GM12873 (cell line): ENCODE measurements at regions not wholly inside any gene's neighbourhood (a gene's known extent, or its start where the extent isn't known, plus 50 kb on each side); places are given as distances from the start of the nearest gene placed in this dataset.

Experiments used
- CTCF ChIP-seq: IDR thresholded peaks from 2 replicates; pipeline ENCODE4 v1.5.1; 2012; ENCODE audit warnings: low read depth, mild to moderate bottlenecking, moderate library complexity, low read length, control low read depth; ENCODE audit not compliant: insufficient read depth; ENCODE audit errors: missing control alignments

- no peak for TF ChIP-seq CTCF
Observed at GRCh38 chr18:66838340-66838987, 234.6 kb upstream of the CDH19 start.

GRCh38 chr18:66833646-66834045 lies 229.8 kb upstream of the CDH19 start:
- no peak for TF ChIP-seq CTCF

- no peak for TF ChIP-seq CTCF
Observed at GRCh38 chr18:66826211-66826610, 222.3 kb upstream of the CDH19 start.

- no peak for TF ChIP-seq CTCF
Observed at GRCh38 chr18:66825347-66825746, 221.5 kb upstream of the CDH19 start.

GRCh38 chr18:66819235-66819634 lies 215.3 kb upstream of the CDH19 start:
- peak; percentile 22 for TF ChIP-seq CTCF

- TF ChIP-seq CTCF, result no peak
Observed at GRCh38 chr18:66813138-66813537, 209.2 kb upstream of the CDH19 start.

GRCh38 chr18:66795051-66795450 lies 191.2 kb upstream of the CDH19 start:
- TF ChIP-seq CTCF, result no peak
